CD4-positive, alpha-beta T cell treated with Interleukin-6 for 4 hours (primary cell): ENCODE measurements at regions not wholly inside any gene's neighbourhood (a gene's known extent, or its start where the extent isn't known, plus 50 kb on each side); places are given as distances from the start of the nearest gene placed in this dataset.

Experiments used
- DNase-seq: peaks from one replicate; pipeline ENCODE4 v3.0.0-alpha.2; 2020; ENCODE audit warnings: mixed read lengths

DNA sequence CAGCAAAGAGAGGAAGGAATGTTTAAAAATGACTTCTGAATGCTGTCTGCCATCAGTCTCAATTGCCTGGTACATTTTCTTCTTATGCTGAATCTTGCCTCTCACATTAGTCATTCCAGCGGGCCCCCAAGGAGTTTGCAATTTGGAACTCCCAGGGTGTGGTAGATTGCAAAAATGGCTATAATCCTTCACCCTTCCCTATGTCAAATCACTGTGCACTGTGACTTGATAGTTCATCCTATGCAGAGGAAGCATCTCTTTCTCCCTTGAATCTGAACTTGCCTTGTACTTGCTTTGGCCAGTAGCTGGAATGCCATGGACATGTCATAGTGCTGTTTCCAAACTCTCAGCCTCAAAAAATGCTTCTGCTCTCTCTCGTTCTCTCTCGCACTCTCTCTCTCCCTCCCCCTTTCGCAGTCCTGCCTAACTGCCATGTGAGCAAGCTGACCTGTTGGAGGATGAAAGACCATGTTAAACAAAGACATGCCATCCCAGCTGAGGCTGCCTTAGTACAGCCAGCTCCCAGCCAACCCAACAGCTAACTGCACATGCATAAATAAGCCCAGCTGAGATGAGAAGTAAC is 284.0 kb upstream of the TLE4 start:
- no peak for DNase-seq

DNA sequence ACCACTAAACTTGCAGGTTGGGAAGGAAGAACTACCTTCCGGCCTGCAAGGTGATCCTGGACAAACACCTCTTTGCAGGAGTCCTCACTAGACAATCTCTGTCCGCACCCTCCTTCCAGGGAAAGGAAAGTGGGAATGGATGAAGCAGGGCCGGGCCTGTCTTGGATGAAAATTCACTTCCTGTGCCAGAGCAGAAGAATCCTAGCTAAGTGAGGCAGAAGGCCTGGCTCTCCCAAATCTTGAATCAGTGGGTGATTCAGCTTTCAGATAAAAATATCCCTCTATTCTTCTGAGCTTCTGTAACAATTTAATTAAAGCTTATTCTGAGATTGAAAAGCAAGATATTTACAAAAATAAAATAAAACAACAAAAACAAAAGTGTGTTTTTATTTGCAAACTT is 281.9 kb upstream of the TLE4 start:
- no peak for DNase-seq

DNA sequence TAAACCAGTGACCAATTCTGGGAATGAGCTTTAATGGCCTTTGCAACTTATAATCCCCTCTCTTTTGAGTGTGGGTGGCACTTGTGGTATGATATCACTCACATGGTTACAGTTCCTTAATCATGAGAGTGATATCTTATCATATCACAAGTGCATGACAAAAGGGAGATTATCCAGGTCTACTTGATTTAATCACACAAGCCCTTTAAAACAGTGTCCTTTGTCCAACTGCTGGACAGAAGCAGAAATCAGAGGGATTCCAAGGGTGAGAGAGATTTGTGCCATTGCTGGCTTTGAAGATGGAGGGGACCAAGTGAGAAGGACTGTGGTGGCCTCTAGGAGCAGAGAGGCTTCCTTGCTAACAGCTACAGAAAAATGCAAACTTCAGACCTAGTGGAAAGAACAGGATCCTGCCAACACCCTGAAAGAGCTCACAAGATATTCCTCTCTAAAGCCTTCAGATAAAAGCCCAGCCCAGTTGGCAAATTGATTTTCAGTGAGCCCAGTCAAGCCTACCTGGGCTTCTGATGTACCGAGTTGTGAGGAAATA is 279.0 kb upstream of the TLE4 start:
- DNase-seq = no peak

DNA sequence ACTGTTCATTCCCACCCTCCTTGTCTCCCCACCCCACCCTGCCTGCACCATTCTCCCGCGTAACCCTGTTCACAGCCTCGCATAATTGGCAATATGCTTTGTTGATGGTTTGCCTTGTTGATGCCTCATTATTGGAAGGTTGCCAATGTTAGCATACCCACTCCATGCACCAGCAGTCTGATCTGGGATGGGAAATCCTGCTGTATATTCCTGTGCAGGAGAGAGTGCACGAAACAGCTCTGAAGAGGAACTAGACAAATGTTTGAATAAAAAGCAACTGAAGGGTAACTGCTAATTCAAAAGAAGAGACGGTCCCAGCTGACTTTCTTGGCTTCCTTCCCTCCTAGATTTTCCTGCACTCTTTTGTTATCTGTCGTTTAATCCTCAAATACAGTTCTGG is 271.7 kb upstream of the TLE4 start:
- no peak for DNase-seq

DNA sequence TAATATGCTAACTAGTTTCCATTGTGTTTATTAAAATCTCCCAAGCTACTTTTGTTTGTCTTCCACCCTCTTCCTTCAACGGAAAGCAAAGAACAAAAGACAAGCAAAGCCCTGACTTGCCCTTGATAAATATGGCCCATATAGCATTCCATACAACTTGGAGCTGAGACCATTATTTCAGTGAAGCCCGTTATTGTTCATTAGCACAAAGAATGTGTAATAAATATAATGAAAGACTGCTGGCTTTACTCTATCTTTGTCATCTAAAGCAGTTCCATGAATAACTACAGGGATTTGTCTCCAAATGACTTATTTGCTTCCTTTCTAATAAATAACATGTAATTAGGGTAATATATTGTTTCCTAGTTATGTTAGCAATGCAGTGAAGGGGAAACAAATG is 270.7 kb upstream of the TLE4 start:
- DNase-seq = no peak

DNA sequence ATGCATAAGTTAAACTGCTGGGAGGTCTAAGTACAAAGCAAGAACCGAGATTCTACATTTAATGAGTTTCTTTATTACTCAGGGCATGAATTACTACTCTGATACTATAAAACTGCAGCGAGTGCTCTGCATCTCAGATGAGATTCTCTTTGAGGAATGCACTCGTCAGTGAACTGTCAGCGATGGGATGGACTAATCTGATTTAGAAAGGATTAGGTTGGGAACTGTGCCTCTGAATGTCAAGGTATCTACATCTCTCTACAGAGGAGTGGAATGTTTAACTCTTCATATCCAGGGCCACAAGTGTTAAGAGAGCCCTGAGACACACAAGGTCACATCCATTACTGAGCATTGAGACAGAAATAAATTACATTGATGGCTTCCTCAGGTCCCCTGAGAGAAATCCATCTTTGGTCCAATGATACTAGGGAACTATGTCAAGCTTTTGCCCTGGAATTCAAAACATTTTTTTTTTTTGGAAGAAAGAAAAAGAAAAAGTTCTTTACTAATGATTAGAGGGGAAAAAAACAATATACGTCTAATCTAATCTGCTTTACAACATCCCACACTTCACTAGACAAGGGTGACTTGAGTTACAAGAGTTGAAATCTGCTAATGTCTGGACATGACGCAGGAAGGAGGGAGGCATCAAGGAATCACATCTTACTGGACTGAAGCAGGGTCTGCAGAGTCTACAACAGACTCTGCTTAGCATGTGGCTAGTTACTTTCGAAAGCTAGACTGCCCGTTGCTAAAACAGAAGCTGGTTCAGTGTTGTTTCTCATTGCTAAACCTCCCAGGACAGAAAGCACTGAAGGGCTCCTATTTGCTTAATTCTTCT is 270.0 kb upstream of the TLE4 start:
- no peak for DNase-seq

DNA sequence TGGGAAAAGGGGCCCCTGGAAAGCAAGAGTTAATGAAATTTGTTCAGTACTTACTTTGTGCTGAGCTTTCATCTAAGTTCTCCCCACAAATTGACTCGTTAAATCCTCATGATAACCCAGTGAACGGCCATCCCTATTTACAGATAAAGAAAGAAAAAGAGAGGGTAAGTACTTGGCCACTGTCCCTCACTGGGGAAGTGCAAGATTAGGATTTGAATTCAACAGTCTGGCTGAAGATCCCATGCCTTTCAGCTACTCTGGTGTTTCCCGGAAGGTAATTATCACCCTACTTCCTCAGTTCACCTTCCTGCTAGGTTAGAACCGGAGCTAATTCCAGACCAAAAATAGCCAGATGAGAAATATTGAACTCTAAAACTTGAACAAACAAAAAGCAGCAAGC is 269.2 kb upstream of the TLE4 start:
- DNase-seq = no peak

DNA sequence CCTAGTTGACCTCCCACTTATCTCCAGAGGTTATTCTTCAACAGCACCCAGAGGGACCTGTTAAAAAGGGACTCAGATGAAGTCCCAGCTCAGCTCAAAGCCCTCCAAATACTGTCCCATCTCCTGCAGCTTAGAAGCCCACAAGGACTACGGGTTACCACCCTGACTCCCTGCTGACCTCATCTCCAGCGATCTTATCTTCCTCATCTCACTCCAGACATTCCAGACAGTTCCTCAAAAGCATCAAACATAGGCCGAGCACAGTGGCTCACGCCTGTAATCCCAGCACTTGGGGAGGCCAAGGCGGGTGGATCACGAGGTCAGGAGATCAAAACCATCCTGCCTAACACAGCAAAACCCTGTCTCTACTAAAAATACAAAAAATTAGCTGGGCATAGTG is 263.8 kb upstream of the TLE4 start:
- no peak for DNase-seq

DNA sequence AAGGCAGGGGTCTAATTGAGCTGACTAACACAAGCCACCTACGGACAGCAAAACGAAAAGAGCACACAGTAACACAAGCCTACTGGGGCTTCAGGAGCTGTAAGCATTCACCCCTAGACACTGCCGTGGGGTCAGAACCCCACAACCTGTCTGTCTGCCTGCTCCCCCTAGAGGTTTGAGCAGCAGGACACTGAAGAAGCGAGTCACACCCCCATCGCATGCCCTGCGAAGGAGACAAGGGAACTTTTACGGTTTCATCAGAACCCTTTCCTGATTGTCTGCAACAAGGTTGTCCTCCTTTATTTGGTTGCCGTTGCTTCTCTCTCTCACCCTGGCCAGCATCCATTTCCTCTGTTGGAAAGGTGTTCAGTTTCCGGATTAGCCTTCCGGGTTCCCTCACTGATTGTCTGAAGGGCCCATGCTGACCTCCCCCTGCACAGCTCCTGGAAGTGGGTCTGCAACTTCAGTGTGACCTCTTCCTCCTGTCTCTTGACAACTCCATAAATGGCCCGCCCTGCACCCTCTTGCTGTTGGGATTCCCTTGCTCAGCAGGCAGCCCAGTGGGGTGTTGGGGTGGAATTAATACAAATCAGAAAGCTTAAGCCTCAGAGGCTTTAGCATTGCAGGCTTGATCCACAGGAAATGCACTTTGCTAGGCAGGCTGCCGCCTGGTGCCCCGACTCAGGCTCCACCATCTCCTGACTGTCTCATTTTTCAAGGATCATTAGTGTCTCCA is 258.9 kb upstream of the TLE4 start:
- DNase-seq = no peak

DNA sequence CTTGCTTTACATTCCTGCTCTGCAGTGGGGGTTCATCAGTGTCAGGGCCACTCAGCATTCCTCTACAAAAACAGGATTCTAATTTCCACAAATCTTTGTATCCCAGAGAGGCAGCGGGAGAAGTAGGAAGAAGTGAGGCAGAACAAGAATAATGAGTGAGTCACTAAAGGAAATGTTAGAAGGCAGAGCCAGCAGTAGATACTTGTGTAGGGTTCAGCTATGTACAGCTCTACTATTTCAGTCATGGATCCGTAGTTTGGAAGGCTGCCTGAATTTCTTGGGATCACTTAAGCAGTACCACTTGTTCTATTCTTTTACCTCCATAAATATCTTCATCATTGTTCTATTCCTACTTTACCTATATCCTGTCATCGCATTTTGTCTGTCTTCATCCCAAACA is 246.3 kb upstream of the TLE4 start:
- DNase-seq = no peak

DNA sequence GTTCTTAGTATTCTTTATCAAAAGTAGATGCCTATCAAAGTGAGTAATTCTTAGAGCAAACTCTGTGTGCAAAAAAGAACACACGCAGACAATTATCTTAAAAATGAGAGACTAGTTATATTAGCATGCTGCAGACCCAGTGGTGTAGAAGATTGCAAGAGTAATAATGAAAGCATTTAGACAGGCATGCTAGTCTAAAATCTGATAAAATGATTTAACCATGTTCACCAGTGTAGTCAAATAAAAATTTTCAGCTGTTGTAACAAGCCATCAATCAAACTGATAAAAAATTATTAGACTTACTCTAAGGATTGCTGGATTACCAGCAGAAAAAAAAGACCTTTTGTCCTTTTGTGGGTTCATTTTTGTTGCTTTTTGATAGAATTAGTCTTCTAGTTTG is 241.9 kb upstream of the TLE4 start:
- DNase-seq = no peak

DNA sequence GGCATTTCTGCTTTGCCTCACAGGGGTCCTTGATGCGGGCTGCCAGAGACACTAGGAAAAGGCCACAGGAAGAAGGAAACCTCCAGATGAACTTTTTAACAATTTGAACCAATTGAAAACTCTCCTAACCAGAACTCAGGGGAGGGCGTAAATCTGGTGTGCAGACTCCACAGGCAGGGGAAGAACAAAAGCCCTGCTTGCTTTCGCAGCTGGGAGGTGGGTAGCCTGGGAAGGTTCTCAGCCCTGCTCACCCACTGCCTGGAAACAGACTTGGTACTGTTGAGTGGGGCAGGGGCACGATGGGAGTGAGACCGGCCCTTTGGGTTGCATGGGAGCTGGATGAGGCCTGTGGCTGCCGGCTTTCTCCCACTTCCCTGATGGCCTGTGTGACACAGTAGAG is 237.8 kb upstream of the TLE4 start:
- DNase-seq = no peak

DNA sequence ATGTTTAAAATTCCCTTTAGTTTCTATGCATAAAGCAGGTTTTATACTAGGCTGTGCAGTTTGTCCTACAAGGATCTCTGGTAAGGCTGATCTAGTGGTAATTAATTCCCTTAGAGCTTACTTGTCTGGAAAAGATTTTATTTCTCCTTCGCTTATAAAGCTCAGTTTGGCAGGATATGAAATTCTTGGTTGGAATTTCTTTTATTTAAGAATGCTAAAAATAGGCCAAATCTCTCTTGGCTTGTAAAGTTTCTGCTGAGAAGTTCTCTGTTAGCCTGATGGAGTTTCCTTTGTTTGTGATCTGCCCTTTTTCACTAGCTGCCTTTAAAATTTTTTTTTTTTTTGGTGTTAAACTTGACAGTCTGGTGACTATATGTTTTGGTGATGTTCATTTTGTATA is 237.1 kb upstream of the TLE4 start:
- no peak for DNase-seq

DNA sequence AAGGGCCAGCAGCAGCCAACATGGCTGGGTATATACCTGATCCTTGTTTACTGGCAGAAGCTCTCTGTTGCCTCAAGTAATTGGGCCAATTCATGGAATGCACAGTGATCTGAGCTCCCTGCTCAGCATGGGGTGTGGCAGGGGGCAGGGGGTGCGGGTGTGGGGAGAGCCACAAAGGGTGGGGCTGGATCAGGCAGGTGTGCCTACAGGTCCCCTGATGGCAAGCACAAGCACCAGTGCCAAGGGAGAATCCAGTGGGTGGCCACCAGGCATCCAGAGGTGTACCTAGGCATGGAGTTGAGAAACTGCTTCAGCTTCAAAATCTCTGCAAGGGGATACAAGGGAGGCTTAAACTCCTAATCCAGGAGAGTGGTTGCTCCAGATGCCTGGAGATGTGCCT is 235.8 kb upstream of the TLE4 start:
- DNase-seq = no peak

DNA sequence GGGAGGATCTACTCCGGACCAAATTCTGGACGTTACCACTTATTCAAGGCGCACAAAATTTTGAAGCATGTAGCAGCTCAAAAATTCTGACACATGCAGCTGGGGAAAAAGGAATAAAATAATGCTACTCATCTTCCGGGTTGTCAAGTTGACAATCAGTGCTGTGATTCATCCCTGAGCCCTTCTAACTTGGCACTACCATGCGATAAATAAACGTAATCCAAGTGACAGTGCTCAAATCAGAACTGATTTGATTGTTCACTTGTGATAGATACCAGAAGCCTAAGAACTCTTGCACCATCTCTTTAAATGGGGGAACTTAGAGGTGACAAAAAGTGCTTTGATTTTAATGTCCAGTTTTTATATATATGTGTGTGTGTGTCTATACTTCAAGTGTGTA is 230.2 kb upstream of the TLE4 start:
- no peak for DNase-seq

DNA sequence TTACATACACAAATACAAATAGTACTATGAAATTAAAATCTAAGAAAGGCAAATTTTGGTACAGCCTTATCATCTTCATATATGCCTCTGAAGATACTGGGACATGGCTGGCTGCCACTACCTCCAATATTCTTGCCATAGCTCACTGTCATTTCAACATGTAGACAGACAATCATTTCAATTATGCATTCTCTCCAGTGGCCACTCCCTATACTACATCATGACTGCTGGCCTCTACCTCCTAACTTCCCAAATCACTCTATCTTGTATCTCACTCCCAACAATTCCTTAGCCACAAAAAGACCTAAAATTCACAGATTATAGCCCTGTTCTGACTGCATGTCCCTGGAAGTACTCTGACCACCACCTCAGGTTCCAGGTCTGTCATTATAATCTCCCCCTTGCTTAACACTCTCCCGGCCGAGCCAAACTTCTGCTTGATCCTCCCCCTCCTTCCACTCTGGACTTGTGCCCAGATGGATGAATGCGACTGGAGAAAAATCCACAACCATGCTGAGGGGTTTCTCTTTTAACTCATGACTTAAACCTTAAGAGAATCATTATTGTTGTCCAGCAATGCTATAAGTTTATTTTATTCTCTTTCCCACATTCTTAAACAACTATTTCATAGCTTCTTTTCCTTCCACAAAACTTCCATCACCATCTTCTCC is 225.3 kb upstream of the TLE4 start:
- no peak for DNase-seq

DNA sequence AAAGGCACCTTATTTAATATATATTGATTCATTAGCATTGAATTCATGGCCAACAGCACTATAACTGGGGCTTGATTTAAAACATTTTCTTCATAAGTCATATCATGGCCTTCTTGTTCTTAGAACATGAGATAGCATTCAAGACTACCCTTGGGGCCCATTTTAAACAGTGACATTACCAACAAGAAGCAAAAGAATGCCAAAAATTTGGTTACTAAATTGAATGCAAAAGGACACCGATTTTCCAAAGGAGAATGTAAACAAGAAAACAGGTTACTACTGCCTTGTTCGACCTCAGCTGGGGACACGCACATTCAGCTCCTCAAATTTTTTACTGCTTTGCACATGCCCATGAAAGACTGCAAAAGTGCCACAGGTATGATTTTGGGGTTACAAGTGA is 219.4 kb upstream of the TLE4 start:
- DNase-seq = no peak

DNA sequence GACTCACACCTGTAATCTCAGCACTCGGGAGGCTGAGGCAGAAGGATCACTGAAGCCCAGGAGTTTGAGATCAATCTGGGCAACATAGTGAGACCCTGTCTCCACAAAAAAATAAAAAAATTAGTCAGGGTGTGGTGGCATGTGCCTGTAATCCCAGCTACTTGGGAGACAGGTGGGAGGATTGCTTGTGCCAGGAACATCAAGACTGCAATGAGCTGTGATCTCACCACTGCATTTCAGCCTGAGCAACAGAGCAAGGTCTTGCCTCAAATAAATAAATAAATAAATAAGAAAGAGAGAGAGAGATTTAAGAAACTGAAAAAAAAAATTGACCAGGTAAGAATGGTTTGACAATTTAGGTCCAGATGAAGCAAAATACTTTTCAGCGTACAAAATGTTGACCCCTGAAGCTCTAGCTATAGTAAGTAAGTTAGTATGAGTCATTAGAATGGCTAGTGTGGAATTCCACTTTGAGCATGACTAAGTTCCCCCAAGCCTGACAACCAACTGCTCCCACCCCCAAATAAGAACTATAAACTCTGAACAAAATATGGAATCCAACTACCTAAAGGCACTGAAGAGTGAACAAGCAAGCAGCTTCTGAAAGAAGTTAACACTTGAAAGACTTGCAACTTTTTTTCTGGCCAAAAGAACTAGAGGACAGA is 217.8 kb upstream of the TLE4 start:
- DNase-seq = no peak

DNA sequence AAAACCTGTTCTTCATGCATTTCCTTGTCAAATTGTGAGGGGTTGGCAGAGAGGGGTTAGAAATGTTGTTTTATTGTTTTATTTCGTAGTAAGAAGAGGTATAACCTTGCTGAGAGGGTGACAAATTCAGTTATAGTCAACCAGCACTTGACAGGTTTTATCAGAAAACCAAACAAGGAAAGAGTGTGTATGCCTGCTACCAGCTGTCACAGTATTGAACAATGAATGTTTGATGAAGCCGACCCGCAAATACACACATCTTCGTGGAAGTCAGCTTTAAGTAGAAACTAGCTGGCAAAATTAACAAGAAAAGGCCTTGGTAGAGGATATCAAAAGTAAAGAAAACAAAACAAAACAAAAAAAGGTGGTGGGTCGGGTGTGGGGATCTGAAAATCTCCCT is 214.6 kb upstream of the TLE4 start:
- DNase-seq = no peak

DNA sequence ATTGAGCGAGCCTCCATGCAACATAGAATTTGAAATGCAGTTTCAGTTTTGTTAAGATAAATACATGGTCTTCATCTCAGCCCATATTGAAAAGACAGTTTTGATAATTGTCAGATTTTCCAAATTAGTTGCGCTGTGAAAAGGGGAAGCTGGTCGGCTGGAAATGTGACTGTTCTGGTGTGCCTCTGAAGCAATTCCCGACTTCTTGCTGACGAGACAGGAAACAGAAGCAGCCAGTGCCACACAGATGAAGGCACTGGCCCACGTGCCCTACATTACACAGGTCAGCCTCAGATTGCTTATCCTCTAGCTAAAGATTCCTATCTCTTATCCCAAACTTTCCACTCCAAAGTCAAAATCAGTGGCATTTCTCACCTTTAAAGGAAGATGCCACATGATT is 214.1 kb upstream of the TLE4 start:
- no peak for DNase-seq

DNA sequence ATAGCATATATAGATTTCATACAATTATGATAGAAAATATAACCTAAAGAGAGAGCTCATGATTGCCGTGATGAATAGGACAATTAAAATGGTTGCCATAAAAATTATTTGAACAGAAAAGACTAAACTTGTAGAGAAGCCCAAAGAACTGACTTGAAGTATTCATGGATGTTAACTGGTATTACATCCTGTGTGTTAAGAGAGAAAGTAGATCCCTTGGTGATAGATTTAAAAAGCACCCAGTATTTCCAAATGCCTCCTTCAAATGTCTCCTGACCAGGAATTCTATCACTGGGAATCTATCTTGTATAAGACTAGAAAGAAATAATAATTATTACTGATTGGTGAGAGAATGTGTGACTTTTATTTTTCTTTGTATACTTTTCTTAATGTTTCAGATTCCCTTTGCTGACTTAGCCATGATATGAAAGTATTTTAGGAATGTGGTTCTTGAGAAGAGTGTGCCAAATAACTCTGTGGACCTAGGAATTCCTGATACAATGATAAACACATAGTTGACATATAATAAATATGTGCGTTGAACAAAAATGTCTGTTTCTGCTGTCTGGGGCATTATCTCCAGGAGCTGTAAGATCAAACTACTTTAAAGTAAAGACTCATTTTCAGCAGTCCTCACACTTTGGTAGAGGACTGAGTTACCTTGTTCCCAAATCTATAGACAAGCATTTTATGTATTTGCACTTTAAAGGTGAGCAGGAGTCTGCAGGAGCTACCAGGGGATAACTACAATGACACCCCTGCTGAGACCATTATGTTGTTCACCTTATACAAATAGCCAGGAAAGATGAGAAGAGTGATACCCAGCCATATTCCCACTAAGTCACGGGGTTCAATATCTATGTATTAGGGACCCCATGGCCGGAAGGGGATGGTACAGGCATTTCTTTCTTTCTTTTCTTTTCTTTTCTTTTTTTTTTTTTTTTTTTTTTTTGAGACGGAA is 211.1 kb upstream of the TLE4 start:
- DNase-seq = no peak
